DMS79 (cell line): ENCODE measurements at regions not wholly inside any gene's neighbourhood (a gene's known extent, or its start where the extent isn't known, plus 50 kb on each side); places are given as distances from the start of the nearest gene placed in this dataset.
A peak's percentile ranks its signal among the peaks of the same experiment; 100 is the strongest.

Experiments
- DNase-seq: peaks from one replicate; lab custom pipeline; 2025; lab: John Stamatoyannopoulos, UW

- no peak for DNase-seq
Observed at GRCh38 chr12:115129727-115130126, 445.8 kb upstream of the TBX3 start.

- no peak for DNase-seq
Observed at GRCh38 chr12:115121053-115121452, 437.1 kb upstream of the TBX3 start.

- no peak for DNase-seq
Observed at GRCh38 chr12:115118177-115118724, 434.3 kb upstream of the TBX3 start.

GRCh38 chr12:115114140-115114539 is 430.2 kb upstream of the TBX3 start:
- no peak for DNase-seq

- DNase-seq = no peak
Observed at GRCh38 chr12:115109863-115110262, 425.9 kb upstream of the TBX3 start.

- DNase-seq = no peak
Observed at GRCh38 chr12:115108129-115109100, 424.4 kb upstream of the TBX3 start.

- DNase-seq = no peak
Observed at GRCh38 chr12:115103884-115104883, 420.2 kb upstream of the TBX3 start.

GRCh38 chr12:115102450-115102849 is 418.5 kb upstream of the TBX3 start:
- DNase-seq = no peak

- no peak for DNase-seq
Observed at GRCh38 chr12:115101520-115101919, 417.5 kb upstream of the TBX3 start.

- DNase-seq = no peak
Observed at GRCh38 chr12:115097416-115097815, 413.4 kb upstream of the TBX3 start.

- DNase-seq = no peak
Observed at GRCh38 chr12:115096588-115097397, 412.8 kb upstream of the TBX3 start.

GRCh38 chr12:115095073-115095748 is 411.2 kb upstream of the TBX3 start:
- DNase-seq = no peak

- DNase-seq = no peak
Observed at GRCh38 chr12:115094163-115094816, 410.3 kb upstream of the TBX3 start.

- no peak for DNase-seq
Observed at GRCh38 chr12:115093261-115093660, 409.3 kb upstream of the TBX3 start.

- DNase-seq = no peak
Observed at GRCh38 chr12:115090783-115091182, 406.8 kb upstream of the TBX3 start.

- no peak for DNase-seq
Observed at GRCh38 chr12:115088995-115089841, 405.2 kb upstream of the TBX3 start.

- DNase-seq = peak; percentile 5
Observed at GRCh38 chr12:115088328-115088994, 404.5 kb upstream of the TBX3 start.

GRCh38 chr12:115085594-115085993 is 401.6 kb upstream of the TBX3 start:
- DNase-seq = no peak

GRCh38 chr12:115079760-115080159 is 395.8 kb upstream of the TBX3 start:
- DNase-seq = peak; percentile 47
